ENCODE measurements at regions not wholly inside any gene's neighbourhood (a gene's known extent, or its start where the extent isn't known, plus 50 kb on each side); places are given as distances from the start of the nearest gene placed in this dataset.

DNA sequence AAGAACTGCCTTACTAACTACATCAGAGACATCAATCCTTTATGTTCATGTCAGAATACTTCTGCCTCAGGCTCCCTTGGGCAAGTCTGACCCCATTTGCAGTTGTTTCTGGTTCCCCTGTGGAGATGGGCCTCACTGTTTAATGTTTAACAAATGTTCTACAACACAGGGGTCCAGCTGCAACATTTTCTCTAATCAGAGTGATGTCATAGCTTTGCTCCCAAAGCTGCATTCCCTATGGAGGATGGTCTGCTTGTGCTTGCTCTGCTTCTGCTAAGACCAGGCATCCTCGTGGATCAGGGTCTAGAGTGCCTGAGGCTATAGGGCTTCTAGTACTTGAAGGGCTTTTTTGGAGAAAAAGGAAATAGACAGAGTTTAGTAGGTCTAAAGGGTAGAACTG lies 1071.2 kb downstream of the TTLL7 start:
- TF ChIP-seq, protein P1, sequence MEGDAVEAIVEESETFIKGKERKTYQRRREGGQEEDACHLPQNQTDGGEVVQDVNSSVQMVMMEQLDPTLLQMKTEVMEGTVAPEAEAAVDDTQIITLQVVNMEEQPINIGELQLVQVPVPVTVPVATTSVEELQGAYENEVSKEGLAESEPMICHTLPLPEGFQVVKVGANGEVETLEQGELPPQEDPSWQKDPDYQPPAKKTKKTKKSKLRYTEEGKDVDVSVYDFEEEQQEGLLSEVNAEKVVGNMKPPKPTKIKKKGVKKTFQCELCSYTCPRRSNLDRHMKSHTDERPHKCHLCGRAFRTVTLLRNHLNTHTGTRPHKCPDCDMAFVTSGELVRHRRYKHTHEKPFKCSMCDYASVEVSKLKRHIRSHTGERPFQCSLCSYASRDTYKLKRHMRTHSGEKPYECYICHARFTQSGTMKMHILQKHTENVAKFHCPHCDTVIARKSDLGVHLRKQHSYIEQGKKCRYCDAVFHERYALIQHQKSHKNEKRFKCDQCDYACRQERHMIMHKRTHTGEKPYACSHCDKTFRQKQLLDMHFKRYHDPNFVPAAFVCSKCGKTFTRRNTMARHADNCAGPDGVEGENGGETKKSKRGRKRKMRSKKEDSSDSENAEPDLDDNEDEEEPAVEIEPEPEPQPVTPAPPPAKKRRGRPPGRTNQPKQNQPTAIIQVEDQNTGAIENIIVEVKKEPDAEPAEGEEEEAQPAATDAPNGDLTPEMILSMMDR (IDR thresholded peaks at IDR 0.05; ENCODE audit: insufficient read depth, low read length), result no peak
- no peak overlapping the region for H3K4me3 ChIP-seq (ENCODE audit: low read depth, low read length)
- DNase-seq (ENCODE audit: low read depth), result no peak

DNA sequence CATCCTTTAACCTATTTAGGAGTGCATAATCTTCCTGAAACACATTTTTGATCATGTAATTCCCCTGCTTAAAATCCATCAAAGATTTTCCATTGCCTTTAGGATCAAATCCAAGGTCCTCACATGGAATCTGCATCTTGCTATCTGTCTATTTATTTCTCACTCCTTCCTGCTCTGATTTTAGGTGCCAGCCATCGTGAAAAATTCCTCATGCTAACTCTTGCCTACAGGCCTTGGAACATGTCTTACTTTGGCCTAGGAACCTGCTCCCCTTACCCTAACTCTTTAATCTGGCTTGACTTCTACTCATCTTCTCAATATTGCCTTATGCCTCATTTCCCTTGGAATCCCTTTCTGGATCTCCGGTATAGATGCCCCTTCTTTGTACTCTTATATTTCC lies 1074.3 kb downstream of the TTLL7 start:
- no peak overlapping the region for H3K4me3 ChIP-seq (ENCODE audit: low read depth, low read length)
- TF ChIP-seq, protein P1 (IDR thresholded peaks at IDR 0.05; ENCODE audit: insufficient read depth, low read length), result no peak
- DNase-seq (ENCODE audit: low read depth), result no peak

DNA sequence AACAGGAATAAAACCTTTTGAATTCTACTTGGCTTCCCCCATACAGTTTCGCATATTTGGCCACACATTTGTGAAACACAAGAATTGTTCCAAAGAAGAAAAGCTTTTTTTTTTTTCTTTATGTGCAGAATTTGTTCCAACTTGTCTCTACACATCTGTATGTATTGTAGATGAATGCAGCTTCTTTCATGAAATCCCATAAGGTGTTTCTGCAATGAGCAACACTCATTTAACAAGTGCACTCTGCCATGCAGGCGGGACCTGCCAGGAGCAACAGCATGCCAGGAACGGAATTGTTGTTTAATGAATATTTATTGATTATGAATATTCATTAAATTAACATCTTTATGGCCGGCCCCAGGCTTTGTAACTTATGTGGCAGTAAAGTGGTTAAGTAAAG lies 1075.0 kb downstream of the TTLL7 start:
- TF ChIP-seq, protein P1 (IDR thresholded peaks at IDR 0.05; ENCODE audit: insufficient read depth, low read length), result no peak
- DNase-seq (ENCODE audit: low read depth), result no peak
- no peak overlapping the region for H3K4me3 ChIP-seq (ENCODE audit: low read depth, low read length)

DNA sequence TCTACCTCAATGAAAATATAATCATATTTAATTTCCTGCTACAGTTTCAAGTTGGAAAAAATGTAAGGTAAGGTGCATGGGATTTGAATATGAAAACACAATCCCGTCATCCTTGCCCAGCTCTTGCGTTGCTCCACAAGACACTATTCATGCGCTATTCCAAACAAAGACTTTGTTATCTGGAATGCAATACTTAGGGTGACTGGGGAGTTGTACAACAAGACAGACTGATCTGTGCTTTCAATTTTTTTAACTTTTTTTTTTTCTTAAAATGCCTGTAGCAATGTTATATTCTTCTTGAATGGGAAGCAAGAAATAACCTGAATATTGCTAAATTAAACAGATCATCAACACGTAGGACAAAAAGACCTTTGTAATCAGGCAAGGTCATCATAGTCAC lies 1077.2 kb downstream of the TTLL7 start:
- no peak for DNase-seq (ENCODE audit: low read depth)
- TF ChIP-seq, protein P1 (IDR thresholded peaks at IDR 0.05; ENCODE audit: insufficient read depth, low read length), result no peak

DNA sequence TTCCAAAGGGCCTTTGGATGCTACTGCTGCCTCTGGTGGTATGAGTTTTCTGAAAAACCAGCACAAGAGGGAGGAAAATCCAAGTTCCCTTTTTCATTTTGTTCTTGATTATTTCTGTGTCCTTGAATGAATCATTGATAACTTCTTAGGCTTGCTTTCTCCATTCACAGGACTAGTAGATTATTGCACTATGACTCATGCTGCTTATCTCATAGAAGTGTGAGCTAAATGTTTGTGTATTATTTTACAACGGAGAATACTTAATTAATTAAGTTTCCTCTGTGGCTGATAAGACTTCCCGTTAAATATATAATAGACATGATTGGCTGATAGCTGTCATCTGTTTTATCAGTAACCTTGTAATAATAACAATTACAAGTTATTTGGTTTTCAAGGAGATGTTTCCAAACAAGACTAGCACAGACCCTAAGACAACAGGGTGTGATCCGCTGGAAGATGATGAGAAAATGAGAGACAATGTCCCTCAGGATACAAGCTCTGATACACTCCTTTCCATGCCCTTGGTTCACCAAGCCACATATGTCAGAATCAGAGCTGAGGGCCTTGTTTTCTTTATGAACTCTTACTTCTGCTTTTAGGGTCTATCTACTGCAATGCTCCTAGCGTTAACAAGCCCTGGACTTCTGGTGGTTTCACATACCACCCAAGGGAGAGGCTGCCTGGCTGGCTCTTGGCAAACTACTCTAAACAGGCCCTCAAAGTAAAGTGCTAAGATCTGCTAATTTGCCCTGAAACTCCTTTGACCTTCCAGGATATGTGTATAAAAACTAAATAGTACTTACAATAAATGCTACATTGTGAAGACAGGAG lies 1078.3 kb downstream of the TTLL7 start:
- DNase-seq (ENCODE audit: low read depth), result peak; percentile 11
- no peak overlapping the region for H3K4me3 ChIP-seq (ENCODE audit: low read depth, low read length)
- TF ChIP-seq, protein P1 (IDR thresholded peaks at IDR 0.05; ENCODE audit: insufficient read depth, low read length), result no peak

More for the DNA sequence above, 1077.2 kb downstream of the TTLL7 start:
- no peak overlapping the region for H3K4me3 ChIP-seq (ENCODE audit: low read depth, low read length)

DNA sequence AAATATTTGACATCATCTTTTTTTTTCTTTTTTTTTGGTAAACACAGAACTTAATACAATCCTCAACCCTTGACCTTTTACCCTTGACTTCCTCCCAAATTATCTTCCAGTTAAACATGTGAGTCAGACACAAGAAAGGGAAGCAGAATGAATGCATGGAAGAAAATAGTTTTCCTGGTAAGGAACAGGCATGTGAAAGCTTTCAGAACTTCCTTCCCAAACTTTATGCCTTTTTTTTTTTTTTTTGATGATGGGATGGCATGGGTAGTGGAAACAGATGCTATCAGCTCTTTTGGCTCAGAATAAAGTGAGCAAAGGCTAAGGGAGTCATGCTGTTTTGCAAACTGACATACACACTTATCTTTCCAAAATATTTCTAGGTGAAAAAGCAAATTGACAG lies 1079.1 kb downstream of the TTLL7 start:
- TF ChIP-seq, protein P1 (IDR thresholded peaks at IDR 0.05; ENCODE audit: insufficient read depth, low read length), result no peak
- no peak overlapping the region for H3K4me3 ChIP-seq (ENCODE audit: low read depth, low read length)
- DNase-seq (ENCODE audit: low read depth), result no peak
